Body of pancreas (tissue), 4 donors: ENCODE measurements at regions not wholly inside any gene's neighbourhood (a gene's known extent, or its start where the extent isn't known, plus 50 kb on each side); places are given as distances from the start of the nearest gene placed in this dataset.
"Not testable (repeated sequence)": the region's sequence is repeated elsewhere in the genome, so short reads cannot be mapped to it uniquely, and the experiment has no call there.

Experiments
- ATAC-seq: fragments of 150-250 bp; one replicate; pipeline ENCODE4 v1.9.1; 2016
- DNase-seq, 4 donors: peaks; one replicate each; pipeline ENCODE4 v3.0.0-alpha.2; 2019
- H3K27ac ChIP-seq, 4 donors: fragments of 200-600 bp; sonication (generic); 1 replicate in 3 of 4; 2 replicates in 1 of 4; pipeline versions ENCODE4 v1.5.1 to v1.6.1; 2016 to 2019; ENCODE audit warnings: mild to moderate bottlenecking in 1 of 4, mixed read lengths in 1 of 4, moderate library complexity in 1 of 4
- H3K27me3 ChIP-seq, 2 donors: fragments of 200-600 bp; sonication (generic); one replicate each; pipeline ENCODE4 v1.6.0; 2016; ENCODE audit warnings: mild to moderate bottlenecking in 1 of 2
- H3K36me3 ChIP-seq, 2 donors: fragments of 200-600 bp; sonication (generic); replicated peaks in 1 of 2; 2 replicates each; pipeline ENCODE4 v1.5.1; 2016; ENCODE audit warnings: low read depth in 2 of 2; ENCODE audit not compliant: insufficient read depth in 1 of 2
- H3K4me1 ChIP-seq: fragments of 200-600 bp; sonication (generic); one replicate; pipeline ENCODE4 v1.6.0; 2016
- H3K4me3 ChIP-seq, 2 donors: fragments of 200-600 bp; sonication (generic); 1 replicate in 1 of 2; 2 replicates in 1 of 2; pipeline ENCODE4 v1.5.1; 2016 to 2019
- H3K9me3 ChIP-seq, 3 donors: fragments of 200-600 bp; sonication (generic); 1 replicate in 2 of 3; 2 replicates in 1 of 3; pipeline ENCODE4 v1.5.1; 2016
- POLR2A ChIP-seq, 3 donors: fragments of 450-650 bp; IDR thresholded peaks; one replicate each; pipeline ENCODE4 v1.6.1; 2016; ENCODE audit warnings: antibody characterized with exemption in 3 of 3, mild to moderate bottlenecking in 2 of 3
- WGBS, 2 donors: methylation state at CpG; one replicate each; pipeline ENCODE4 v1.1.5; 2017; 5-methylcytosine and 5-hydroxymethylcytosine counted together
- intact Hi-C: fragments of 100-400 bp; cut with DNase I; formaldehyde crosslinking; loops from one replicate; pipeline ENCODE4 v1.15.1; 2023
- TF ChIP-seq, protein P1 (sequence below), 7 experiments: fragments of 450-650 bp in 4 of 7; fragments of 200-600 bp in 3 of 7; sonication (generic) in 3 of 7; IDR thresholded peaks; one replicate each; pipeline ENCODE4 v1.5.1; 2016 to 2019; ENCODE audit warnings: antibody characterized with exemption in 7 of 7

DNA sequence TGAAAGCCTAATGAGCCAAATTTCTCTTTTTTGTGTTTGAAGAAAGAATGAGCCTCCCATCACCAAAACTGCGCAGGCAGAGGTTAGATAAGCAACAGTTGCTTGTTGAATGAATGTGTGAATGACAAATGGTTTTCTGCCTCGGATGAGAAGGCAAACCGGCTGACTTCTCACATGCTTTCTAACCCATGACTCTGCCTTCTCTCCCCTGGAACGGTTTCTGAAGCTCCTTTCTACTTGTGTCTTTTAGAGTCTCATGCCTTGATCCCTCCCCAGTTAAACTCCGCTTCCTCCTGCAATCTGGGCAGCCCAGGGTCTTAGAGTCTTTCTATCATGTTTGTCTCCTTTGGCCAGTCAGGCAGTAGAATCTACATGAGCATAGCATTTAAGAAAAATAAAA is 342.1 kb upstream of the NCAM1 start:
- no peaks in the 10 kb centered on the region for H3K36me3 ChIP-seq
- no peak for TF ChIP-seq POLR2A (IDR thresholded peaks at IDR 0.05)
- TF ChIP-seq, protein P1, sequence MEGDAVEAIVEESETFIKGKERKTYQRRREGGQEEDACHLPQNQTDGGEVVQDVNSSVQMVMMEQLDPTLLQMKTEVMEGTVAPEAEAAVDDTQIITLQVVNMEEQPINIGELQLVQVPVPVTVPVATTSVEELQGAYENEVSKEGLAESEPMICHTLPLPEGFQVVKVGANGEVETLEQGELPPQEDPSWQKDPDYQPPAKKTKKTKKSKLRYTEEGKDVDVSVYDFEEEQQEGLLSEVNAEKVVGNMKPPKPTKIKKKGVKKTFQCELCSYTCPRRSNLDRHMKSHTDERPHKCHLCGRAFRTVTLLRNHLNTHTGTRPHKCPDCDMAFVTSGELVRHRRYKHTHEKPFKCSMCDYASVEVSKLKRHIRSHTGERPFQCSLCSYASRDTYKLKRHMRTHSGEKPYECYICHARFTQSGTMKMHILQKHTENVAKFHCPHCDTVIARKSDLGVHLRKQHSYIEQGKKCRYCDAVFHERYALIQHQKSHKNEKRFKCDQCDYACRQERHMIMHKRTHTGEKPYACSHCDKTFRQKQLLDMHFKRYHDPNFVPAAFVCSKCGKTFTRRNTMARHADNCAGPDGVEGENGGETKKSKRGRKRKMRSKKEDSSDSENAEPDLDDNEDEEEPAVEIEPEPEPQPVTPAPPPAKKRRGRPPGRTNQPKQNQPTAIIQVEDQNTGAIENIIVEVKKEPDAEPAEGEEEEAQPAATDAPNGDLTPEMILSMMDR (IDR thresholded peaks at IDR 0.05), result no peak
- 65 to 66% methylated on average over 5 of the region's 5 CpGs for WGBS, 2 donors
- no peak overlapping the region for H3K4me3 ChIP-seq
- H3K27me3 ChIP-seq, result no peaks in the 10 kb centered on the region
- no peak for ATAC-seq
- H3K4me1 ChIP-seq, result peaks cover 6% of the 10 kb centered on the region
- no peaks in the 10 kb centered on the region for H3K9me3 ChIP-seq
- intact Hi-C loops, result no loop called here
- DNase-seq, result no peak
- H3K27ac ChIP-seq, result no peak overlapping the region

DNA sequence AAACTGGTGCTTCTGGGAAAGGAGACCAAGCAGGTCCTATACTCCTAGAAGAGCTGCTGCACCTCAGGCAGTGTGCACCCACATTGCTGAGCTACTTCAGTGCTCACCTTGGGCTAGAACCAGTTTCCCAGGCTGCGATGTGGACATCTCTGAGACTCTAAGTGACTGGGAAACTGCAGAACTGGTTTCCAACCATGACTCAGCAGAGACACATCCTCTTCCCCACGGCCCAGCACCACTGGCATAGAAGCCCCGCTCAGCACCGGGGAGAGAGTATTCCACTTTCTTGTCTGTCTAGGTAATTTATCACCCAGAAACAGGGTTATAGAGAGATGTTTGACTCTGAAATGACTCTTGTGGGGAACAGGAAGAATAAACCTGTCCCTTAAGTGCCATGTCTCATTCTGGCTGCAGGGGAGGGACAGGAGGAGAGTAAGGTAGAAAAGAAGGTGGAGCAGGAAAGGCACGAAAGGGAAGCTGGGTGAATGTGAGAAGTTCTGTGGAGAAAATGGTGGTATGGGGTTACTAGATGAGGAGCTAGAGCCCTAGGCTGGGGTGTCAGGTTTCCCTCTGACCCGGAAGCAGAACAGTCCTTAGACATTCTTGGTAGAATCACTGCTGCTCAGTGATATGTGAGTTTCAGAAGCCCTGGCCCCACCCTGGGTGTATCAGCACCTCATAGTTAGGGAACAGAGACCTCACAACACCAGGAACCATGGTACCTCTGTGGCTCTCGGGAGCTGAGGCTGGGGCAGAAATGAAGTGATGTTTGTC is 340.4 kb upstream of the NCAM1 start:
- Histone ChIP-seq H3K9me3 (no peaks in the 10 kb centered on the region), H3K4me3 (no peak overlapping the region), H3K36me3 (no peaks in the 10 kb centered on the region), H3K27me3 (no peaks in the 10 kb centered on the region), H3K4me1 (peaks cover 6% of the 10 kb centered on the region), H3K27ac (peak overlapping the region in 2 of 4 donors; percentile 24 to 57)
- WGBS, 2 donors, result 34 to 38% methylated on average over 6 to 7 of the region's 7 CpGs
- TF ChIP-seq, protein P1 (IDR thresholded peaks at IDR 0.05), result no peak
- no peak for TF ChIP-seq POLR2A (IDR thresholded peaks at IDR 0.05)
- peak in 3 of 4 donors; percentile 24 to 53 (median 31) for DNase-seq
- intact Hi-C loops, result no loop called here
- peak; percentile 64 for ATAC-seq

DNA sequence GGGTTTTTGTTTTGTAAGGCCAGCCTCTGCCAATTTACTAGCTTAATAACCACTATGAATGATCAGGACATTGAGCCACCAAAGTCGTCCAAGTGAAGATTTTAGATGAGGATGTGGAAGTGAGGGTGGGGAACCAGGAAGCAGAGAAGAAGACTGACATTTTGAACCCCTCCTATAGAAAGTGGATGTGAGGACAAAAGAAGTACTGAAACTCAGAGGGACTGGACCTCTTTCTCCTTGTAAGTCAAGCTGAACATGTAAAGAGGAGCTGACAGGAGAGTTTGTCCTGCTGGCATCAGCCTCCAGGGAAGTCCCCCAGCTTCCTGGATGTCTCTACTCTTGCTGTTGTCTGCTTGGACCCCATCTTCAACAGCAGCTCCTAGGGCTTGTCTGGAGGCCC is 338.2 kb upstream of the NCAM1 start:
- intact Hi-C loops, result no loop called here
- Histone ChIP-seq H3K9me3 (no peaks in the 10 kb centered on the region), H3K4me1 (peaks cover 6% of the 10 kb centered on the region), H3K27me3 (no peaks in the 10 kb centered on the region), H3K36me3 (no peaks in the 10 kb centered on the region), H3K27ac (no peak overlapping the region), H3K4me3 (no peak overlapping the region)
- DNase-seq (no peak), ATAC-seq (no peak)
- TF ChIP-seq POLR2A (IDR thresholded peaks at IDR 0.05), result no peak
- TF ChIP-seq, protein P1 (IDR thresholded peaks at IDR 0.05), result no peak
- 15 to 38% methylated on average over 1 of the region's 1 CpG for WGBS, 2 donors

DNA sequence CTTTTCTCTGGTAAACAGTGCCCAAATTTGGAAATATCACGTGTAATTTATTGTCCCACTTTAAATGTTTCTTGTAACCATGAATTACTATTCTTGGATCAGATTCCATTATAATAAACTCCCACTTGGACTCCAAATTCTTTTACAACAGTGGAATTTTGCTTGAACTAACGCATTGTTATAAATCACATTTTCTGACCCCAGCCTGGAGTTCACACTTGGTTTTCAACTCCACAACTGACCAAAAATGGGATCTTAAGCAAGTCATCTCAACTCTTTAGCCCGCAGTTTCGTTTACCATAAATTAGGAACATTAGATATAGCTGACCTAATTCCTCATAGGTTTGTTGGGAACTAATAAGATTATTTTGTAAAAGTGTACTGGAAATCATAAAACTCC is 336.8 kb upstream of the NCAM1 start:
- Histone ChIP-seq H3K27me3 (no peaks in the 10 kb centered on the region), H3K4me3 (no peak overlapping the region), H3K36me3 (no peaks in the 10 kb centered on the region), H3K4me1 (peaks cover 6% of the 10 kb centered on the region), H3K27ac (no peak overlapping the region), H3K9me3 (no peaks in the 10 kb centered on the region)
- no peak for TF ChIP-seq POLR2A (IDR thresholded peaks at IDR 0.05)
- TF ChIP-seq, protein P1 (IDR thresholded peaks at IDR 0.05), result no peak
- no peak for ATAC-seq
- DNase-seq, result no peak
- 57 to 62% methylated on average over 4 of the region's 4 CpGs for WGBS, 2 donors
- intact Hi-C loops, result no loop called here

DNA sequence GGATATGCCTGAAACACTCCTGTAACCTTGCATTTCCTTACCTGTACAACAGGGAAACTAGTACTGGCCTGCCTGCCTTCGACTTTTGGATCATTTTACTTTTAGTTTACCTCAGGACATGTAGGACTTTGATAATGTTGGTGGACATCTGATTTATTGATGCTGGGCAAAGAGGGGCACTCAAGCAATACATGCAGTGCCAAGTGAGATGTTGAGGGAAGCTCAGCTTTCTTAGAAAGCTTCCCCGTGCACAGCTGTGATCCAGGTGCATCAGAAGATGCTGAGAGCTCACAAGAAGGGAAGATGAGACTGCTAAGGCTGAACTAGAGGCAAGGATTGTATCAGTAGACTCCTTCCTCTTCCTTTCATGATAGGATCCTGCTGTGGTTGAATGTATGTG is 336.2 kb upstream of the NCAM1 start:
- H3K9me3 ChIP-seq, intact Hi-C loops, H3K27ac ChIP-seq, H3K4me1 ChIP-seq, H3K36me3 ChIP-seq, H3K4me3 ChIP-seq, DNase-seq, H3K27me3 ChIP-seq, ATAC-seq: not testable (repeated sequence)
- WGBS, 2 donors, result 51 to 60% methylated on average over 2 of the region's 2 CpGs
